Neural progenitor cell (in vitro differentiated cells): ENCODE measurements at regions not wholly inside any gene's neighbourhood (a gene's known extent, or its start where the extent isn't known, plus 50 kb on each side); places are given as distances from the start of the nearest gene placed in this dataset.

Experiments used
- CTCF ChIP-seq: fragments of 200-600 bp; sonication (generic); IDR thresholded peaks from 2 replicates; pipeline ENCODE4 v1.5.1; 2017; ENCODE audit warnings: antibody characterized with exemption, mild to moderate bottlenecking
- EZH2 ChIP-seq: fragments of 200-600 bp; sonication (generic); IDR thresholded peaks from 2 replicates; pipeline ENCODE4 v1.6.1; 2017; ENCODE audit warnings: antibody characterized with exemption, mild to moderate bottlenecking, moderate library complexity

DNA sequence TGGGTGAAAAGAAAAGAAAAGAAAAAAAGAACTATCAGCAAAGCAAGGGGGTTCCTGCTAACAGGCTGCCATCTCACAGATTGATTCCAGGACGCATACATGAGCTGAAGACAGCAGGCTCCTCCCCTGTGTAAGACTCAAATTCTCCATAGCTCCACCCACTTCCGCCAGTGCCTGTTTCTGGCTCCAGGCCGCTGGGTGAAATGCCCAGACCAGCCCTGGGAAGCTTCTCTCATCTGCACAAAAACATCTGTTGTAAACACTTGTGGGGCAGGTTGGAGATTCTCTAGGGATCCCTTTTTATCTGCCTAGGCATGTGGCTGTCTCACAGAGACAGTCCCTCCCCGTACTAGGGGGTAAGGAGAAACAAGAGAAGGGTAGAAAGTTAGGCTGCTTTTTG lies 1054.4 kb upstream of the SPRY2 start:
- TF ChIP-seq CTCF, result no peak
- no peak for TF ChIP-seq EZH2
